ENCODE measurements at regions not wholly inside any gene's neighbourhood (a gene's known extent, or its start where the extent isn't known, plus 50 kb on each side); places are given as distances from the start of the nearest gene placed in this dataset.

DNA sequence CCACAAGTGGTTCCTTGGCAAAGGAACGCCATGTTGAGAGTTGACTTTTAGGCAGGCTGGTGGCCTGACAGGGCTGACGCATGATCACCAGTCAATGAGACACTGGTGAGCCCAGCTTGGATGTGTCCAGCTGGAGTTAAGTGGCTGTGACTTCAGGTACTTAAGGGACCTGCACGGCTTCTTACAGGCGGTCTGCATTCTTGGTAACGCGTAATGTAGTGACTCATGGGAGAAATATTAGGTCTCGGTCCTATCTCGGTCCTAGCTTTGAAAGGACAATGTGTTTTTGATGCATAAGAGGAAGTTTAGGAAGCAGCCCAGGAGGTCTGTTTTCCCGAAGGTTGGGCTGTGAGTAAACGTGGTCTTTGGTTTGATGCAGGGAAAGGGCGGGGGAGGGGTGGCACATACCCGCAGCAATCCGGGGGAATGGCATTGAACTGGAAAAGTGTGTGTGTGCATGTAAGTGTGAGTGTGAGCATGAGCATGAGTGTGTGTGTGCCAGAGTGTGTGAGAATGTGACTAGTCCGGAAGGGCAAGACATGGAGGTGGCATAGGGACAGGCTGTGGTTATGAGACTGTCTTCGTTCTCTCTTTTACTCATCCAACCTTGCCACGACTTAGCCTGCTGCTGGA, 55.3 kb downstream of the FAM43A start:
- TF ChIP-seq, protein P1, sequence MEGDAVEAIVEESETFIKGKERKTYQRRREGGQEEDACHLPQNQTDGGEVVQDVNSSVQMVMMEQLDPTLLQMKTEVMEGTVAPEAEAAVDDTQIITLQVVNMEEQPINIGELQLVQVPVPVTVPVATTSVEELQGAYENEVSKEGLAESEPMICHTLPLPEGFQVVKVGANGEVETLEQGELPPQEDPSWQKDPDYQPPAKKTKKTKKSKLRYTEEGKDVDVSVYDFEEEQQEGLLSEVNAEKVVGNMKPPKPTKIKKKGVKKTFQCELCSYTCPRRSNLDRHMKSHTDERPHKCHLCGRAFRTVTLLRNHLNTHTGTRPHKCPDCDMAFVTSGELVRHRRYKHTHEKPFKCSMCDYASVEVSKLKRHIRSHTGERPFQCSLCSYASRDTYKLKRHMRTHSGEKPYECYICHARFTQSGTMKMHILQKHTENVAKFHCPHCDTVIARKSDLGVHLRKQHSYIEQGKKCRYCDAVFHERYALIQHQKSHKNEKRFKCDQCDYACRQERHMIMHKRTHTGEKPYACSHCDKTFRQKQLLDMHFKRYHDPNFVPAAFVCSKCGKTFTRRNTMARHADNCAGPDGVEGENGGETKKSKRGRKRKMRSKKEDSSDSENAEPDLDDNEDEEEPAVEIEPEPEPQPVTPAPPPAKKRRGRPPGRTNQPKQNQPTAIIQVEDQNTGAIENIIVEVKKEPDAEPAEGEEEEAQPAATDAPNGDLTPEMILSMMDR (IDR thresholded peaks at IDR 0.05) = no peak
- TF ChIP-seq EZH2 (IDR thresholded peaks at IDR 0.05; ENCODE audit: borderline replicate concordance, insufficient read depth, low read depth, low read length, poor library complexity, severe bottlenecking) = no peak

Measured in B cell (primary cell).